ENCODE measurements at regions not wholly inside any gene's neighbourhood (a gene's known extent, or its start where the extent isn't known, plus 50 kb on each side); places are given as distances from the start of the nearest gene placed in this dataset.

DNA sequence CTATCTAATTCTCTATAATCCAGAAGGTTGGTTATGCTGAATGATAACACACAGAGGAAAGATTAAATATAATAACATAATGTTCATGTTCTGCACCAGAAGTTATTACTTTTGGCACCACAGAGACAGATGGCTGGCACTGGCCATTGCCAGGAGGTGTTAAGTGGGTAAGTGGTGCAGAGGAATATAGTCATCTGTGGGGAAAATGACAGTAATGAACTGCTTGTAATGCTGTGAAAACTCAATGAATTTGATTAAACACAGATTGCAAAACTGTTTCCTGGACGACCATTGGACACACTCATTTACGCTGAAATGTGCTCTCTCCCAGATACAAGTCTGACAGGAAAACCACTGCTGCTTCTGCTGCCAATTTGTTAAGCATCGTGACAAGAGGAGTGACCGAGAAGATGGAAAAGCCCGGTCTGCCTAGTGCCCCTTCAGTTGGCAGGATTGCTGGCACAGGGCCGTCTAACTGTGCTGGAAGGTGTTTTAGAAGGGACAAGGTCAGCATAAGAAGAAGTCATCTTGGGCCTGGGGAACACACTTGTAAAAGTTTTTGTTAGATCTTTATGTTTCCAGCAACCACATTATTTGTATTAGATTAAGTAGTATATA is 567.4 kb downstream of the CBLN4 start:
- intact Hi-C loops (cut with micrococcal nuclease), result no loop called here
- no peak for ATAC-seq (ENCODE audit: low read depth)
- DNase-seq, result no peak
- ChIA-PET CTCF (no interaction called here), POLR2A (no interaction called here)
- Mint-ChIP-seq H3K27ac (no peak overlapping the region), H3K4me1 (no peaks in the 10 kb centered on the region), H3K27me3 (no peaks in the 10 kb centered on the region), H3K4me3 (no peak overlapping the region), H3K9me3 (ENCODE audit: insufficient read depth) (peaks cover 2% of the 10 kb centered on the region)
- H3K4me3 ChIP-seq (ENCODE audit: control extremely low read depth in 1 of 5, extremely low read depth in 1 of 5, insufficient read depth in 1 of 5, low read depth in 2 of 5, low read length in 4 of 5), result no peak overlapping the region
- no peak for TF ChIP-seq EZH2 (IDR thresholded peaks at IDR 0.05; ENCODE audit: borderline replicate concordance, insufficient read depth, low read depth, low read length, poor library complexity, severe bottlenecking)
- TF ChIP-seq, protein P1, sequence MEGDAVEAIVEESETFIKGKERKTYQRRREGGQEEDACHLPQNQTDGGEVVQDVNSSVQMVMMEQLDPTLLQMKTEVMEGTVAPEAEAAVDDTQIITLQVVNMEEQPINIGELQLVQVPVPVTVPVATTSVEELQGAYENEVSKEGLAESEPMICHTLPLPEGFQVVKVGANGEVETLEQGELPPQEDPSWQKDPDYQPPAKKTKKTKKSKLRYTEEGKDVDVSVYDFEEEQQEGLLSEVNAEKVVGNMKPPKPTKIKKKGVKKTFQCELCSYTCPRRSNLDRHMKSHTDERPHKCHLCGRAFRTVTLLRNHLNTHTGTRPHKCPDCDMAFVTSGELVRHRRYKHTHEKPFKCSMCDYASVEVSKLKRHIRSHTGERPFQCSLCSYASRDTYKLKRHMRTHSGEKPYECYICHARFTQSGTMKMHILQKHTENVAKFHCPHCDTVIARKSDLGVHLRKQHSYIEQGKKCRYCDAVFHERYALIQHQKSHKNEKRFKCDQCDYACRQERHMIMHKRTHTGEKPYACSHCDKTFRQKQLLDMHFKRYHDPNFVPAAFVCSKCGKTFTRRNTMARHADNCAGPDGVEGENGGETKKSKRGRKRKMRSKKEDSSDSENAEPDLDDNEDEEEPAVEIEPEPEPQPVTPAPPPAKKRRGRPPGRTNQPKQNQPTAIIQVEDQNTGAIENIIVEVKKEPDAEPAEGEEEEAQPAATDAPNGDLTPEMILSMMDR (IDR thresholded peaks at IDR 0.05), result no peak
- no peaks in the 10 kb centered on the region for H3K36me3 ChIP-seq (replicated peaks in 1 of 2; ENCODE audit: control extremely low read depth in 1 of 2, control insufficient read depth in 1 of 2, extremely low read depth in 1 of 2, insufficient read depth in 2 of 2, low read length in 1 of 2)
- H3K27me3 ChIP-seq (replicated peaks in 1 of 4; ENCODE audit: control extremely low read depth in 1 of 4, control insufficient read depth in 3 of 4, insufficient read depth in 4 of 4, low read length in 3 of 4), result no peaks in the 10 kb centered on the region
- no peak overlapping the region for H3K27ac ChIP-seq (ENCODE audit: low read length in 2 of 2)
- WGBS (ENCODE audit: insufficient coverage), result 72% methylated on average over 6 of the region's 6 CpGs
- no peak overlapping the region for H3K9ac ChIP-seq (ENCODE audit: low read length)
- no peak overlapping the region for H2AFZ ChIP-seq (ENCODE audit: insufficient read depth, low read depth, low read length, poor library complexity, severe bottlenecking)
- no peak overlapping the region for H3K4me2 ChIP-seq (replicated peaks; ENCODE audit: low read depth, low read length, poor library complexity, severe bottlenecking)
- no peaks in the 10 kb centered on the region for H4K20me1 ChIP-seq (ENCODE audit: control insufficient read depth, insufficient read depth, low read length, poor library complexity, severe bottlenecking)
- no peaks in the 10 kb centered on the region for H3K79me2 ChIP-seq (ENCODE audit: control insufficient read depth, insufficient read depth, low read length)
- H3K4me1 ChIP-seq (ENCODE audit: control insufficient read depth in 2 of 2, insufficient read depth in 2 of 2, low read length in 2 of 2), result no peaks in the 10 kb centered on the region
- H3K9me3 ChIP-seq (ENCODE audit: control extremely low read depth in 1 of 3, control insufficient read depth in 2 of 3, insufficient read depth in 1 of 3, low read length in 2 of 3), result no peaks in the 10 kb centered on the region

DNA sequence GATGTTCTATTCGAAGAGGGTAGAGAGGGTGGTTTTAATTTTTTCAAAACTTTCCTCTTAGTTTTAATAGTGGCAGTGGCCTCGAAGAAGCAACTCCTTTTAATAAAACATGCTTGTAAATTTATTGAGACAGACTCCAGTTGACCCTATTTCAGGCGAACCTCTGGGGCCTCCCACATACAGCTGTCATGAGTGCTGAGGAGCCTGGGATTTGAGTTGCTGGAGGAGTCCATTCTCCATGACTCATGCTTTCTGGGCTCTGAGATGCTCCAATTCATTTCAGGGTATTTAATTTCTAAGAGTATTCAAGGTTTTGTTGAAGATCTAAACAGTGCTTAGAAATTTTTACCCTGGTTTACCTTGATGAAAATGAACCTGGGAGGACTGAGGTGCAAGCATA is 580.4 kb downstream of the CBLN4 start:
- Histone ChIP-seq H3K4me1 (ENCODE audit: control insufficient read depth in 2 of 2, insufficient read depth in 2 of 2, low read length in 2 of 2) (no peaks in the 10 kb centered on the region), H3K27ac (ENCODE audit: low read length in 2 of 2) (no peak overlapping the region), H3K4me2 (replicated peaks; ENCODE audit: low read depth, low read length, poor library complexity, severe bottlenecking) (no peak overlapping the region), H3K27me3 (replicated peaks in 1 of 4; ENCODE audit: control extremely low read depth in 1 of 4, control insufficient read depth in 3 of 4, insufficient read depth in 4 of 4, low read length in 3 of 4) (no peaks in the 10 kb centered on the region), H2AFZ (ENCODE audit: insufficient read depth, low read depth, low read length, poor library complexity, severe bottlenecking) (no peak overlapping the region), H3K79me2 (ENCODE audit: control insufficient read depth, insufficient read depth, low read length) (no peaks in the 10 kb centered on the region), H3K9ac (ENCODE audit: low read length) (no peak overlapping the region), H3K9me3 (ENCODE audit: control extremely low read depth in 1 of 3, control insufficient read depth in 2 of 3, insufficient read depth in 1 of 3, low read length in 2 of 3) (no peaks in the 10 kb centered on the region), H4K20me1 (ENCODE audit: control insufficient read depth, insufficient read depth, low read length, poor library complexity, severe bottlenecking) (no peaks in the 10 kb centered on the region), H3K4me3 (ENCODE audit: control extremely low read depth in 1 of 5, extremely low read depth in 1 of 5, insufficient read depth in 1 of 5, low read depth in 2 of 5, low read length in 4 of 5) (no peak overlapping the region), H3K36me3 (replicated peaks in 1 of 2; ENCODE audit: control extremely low read depth in 1 of 2, control insufficient read depth in 1 of 2, extremely low read depth in 1 of 2, insufficient read depth in 2 of 2, low read length in 1 of 2) (no peaks in the 10 kb centered on the region)
- Mint-ChIP-seq H3K27ac (no peak overlapping the region), H3K4me1 (no peaks in the 10 kb centered on the region), H3K9me3 (ENCODE audit: insufficient read depth) (peaks cover 8% of the 10 kb centered on the region), H3K4me3 (no peak overlapping the region), H3K27me3 (no peaks in the 10 kb centered on the region)
- DNase-seq (no peak), ATAC-seq (ENCODE audit: low read depth) (no peak)
- no CpG with 5 or more reads among the region's 3 CpGs for WGBS (ENCODE audit: insufficient coverage)
- POLR2A ChIA-PET, result no interaction called here
- CTCF ChIA-PET, result no interaction called here
- TF ChIP-seq, protein P1 (IDR thresholded peaks at IDR 0.05), result no peak
- no peak for TF ChIP-seq EZH2 (IDR thresholded peaks at IDR 0.05; ENCODE audit: borderline replicate concordance, insufficient read depth, low read depth, low read length, poor library complexity, severe bottlenecking)
- intact Hi-C loops (cut with micrococcal nuclease), result no loop called here
